ENCODE measurements at regions not wholly inside any gene's neighbourhood (a gene's known extent, or its start where the extent isn't known, plus 50 kb on each side); places are given as distances from the start of the nearest gene placed in this dataset.
"Not testable (repeated sequence)": the region's sequence is repeated elsewhere in the genome, so short reads cannot be mapped to it uniquely, and the experiment has no call there.

DNA sequence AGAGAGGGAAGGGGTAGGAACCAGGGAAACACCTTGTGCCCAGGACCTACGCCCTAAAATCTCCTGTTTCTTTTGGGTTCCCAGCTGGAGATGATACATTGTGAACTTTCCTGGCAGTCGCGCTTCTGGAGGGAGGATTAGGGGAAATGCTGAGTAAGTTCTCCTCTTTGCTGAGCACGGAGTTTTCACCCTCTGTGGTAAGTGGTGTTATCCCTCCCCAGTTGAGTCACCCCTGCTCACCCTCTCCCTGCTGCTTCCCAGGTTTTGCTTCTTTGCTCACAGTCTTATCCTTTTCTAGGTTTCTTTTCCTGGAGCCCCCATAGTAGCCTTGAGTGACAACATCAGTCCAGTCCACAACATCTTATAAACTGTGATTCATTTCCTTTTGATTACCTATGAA, 789.1 kb downstream of the TMEM121 start:
- no peak for DNase-seq (ENCODE audit: low spot score)

- no peak for DNase-seq (ENCODE audit: low spot score)
Observed at GRCh38 chr14:106317593-106317992, 791.2 kb downstream of the TMEM121 start.

DNA sequence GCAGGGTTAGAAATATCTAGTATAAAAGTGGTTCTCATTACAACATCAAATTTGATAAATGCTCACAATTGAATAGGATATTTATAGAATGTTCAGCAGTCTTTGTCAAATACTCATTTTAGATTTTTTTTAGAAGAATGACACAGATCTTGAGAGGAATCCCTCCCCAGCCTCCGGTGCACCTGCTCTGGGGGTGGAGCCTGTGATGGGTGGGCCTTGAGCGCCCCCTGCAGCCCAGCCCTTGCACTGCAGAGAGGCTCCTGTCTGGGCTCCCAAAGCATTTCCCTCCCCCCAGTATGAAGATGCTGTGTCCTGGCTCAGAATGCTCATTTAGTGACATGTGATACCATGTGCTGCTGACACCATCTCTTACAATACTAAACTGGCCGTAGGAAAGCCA, 792.3 kb downstream of the TMEM121 start:
- no peak for DNase-seq (ENCODE audit: low spot score)

DNA sequence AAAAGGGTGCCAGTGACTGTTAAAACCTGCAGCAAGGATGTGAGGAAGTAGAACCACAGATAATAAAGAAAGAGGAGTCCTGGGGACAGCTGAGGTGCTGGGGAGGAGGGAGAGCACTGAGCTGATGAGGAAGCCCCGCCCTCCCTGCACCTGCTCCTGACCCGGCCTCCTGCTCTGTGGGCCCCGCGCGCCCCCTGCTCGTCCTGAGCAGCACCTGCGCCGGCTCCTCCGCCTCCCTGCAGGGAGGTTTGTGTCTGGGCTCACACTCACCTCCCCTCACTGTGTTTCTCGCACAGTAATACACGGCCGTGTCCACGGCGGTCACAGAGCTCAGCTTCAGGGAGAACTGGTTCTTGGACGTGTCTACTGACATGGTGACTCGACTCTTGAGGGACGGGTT, 797.6 kb downstream of the TMEM121 start:
- not testable (repeated sequence) for DNase-seq (ENCODE audit: low spot score)

DNA sequence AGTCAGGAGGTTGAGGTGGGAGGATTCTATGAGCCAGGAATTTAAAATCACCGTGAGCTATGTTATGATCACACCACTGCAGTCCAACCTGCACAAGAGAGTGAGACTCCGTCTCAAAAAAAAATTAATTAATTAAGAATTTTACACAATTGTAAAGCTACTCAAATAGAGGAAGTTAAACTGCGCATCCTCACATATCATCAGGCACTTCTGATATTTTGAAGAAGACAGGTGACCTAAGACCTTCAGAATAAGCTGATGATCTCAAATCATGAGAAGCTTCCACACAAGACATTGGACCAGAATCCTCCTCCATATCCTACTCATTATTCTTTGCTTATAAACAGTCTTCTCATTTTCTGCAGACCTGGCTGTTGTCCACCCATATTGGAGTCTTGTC, 800.9 kb downstream of the TMEM121 start:
- no peak for DNase-seq (ENCODE audit: low spot score)

DNA sequence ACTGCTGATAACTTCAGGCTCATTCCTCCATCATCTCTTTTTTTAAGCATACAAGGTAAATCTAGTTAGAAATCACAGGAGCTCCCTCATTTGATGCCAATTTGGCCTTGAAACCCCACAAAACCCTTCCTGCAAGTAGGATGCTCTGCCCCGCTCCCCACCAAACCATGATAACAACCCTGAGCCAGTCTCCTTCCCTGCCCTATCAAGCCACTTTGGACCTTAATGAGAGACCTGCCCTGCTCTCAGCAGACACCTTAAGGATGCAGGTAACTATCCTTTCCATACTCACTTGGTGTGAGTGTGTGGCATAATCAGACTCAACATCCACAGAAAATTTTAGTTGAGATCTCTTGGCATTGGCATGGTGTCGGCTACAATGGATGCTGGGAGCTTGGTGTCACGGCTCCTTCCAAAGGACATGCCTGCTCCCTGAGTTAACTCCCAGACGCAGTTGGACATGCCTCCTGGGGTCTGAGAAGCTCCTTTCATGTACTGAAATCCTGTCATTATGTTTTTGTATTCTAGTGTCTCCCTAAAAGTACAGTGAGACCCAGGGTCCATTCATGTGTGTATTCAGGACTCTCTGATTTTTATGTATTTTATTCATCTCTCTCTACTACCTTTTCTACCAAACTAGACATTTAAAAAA, 801.4 kb downstream of the TMEM121 start:
- DNase-seq (ENCODE audit: low spot score) = not testable (repeated sequence)

DNA sequence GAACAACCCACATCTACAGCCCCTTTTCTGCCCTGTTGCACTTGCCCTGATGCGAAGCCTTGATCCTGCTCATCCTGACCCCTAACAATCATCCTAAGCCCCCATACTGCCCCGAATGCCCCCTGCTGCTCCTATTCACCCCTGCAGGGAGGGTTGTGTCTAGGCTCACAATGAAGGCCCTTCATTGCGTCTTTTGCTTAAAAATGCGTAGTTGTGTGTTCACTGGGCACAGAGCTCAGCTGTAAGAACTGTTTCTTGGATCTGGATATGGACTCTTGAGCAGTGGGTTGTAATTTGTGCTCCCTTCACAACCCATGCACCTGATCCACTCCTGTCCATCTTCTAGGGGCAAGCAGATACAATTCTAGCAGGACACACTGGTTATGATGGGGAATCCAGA, 802.9 kb downstream of the TMEM121 start:
- not testable (repeated sequence) for DNase-seq (ENCODE audit: low spot score)

DNA sequence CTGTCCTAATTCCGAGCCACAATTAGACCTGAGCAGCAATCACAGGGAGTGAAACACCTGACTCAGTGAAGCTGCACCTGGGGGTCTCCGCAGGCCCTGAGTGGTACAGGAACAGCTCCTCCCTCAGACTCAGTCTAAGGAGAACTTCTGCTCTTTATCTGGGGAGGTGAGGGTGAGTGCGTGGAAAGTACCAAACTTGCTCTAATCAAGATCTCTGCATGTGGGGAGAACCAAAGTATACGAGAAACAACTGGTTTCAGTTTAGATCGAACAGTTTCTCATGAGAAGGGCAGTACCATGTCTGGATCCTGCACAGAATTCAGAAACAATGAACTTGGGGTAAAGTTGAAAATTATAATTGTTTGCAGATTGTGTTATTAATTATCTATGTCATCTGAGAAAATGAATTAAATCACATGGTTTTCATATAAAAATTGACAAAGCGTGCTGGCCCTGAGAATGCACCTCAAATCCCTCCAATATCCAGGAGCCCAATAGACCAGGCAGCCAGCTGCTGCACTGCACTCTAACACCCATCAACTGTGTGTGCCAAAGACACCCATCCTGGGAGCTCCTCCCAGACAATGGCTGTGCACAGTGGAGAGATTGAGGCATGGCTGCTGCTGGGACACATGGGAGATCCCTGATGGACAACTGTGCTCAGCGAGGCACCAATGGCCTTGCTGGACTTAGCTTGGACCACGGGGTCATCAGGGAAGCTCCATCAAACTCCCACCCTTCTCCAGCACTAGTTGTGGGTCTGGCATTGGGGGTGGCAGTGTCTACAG, 803.8 kb downstream of the TMEM121 start:
- not testable (repeated sequence) for DNase-seq (ENCODE audit: low spot score)

DNA sequence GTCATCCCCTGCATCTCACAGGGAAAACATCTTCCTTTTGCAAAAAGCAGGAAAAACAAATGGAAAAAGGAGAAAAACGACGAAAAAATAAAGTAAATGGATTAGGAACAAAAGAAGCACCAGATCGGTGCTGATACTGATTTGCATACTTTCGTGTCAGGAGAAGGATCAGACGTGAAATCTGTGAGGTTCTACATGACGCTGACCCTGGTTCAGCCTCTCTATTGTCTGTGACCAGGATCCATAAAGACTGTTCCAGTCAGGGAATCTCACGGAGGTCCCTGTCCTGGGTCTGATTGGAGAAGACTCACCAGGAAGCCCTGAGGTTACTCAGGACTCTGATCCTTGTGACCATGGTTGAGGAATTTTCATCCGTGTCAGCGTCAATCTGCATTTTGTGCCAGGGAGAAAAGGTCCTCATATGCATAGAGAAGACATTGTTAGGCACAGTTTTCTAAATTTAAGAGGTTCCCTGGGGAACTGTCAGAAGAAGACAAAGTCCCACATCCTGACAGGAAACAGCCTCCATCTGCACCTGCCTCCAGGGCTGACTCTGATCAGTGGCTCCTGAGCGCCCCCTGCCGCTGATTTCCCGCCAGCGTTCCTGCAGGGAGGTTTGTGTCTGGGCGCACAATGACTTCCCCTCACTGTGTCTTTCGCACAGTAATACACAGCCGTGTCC, 808.2 kb downstream of the TMEM121 start:
- not testable (repeated sequence) for DNase-seq (ENCODE audit: low spot score)

DNA sequence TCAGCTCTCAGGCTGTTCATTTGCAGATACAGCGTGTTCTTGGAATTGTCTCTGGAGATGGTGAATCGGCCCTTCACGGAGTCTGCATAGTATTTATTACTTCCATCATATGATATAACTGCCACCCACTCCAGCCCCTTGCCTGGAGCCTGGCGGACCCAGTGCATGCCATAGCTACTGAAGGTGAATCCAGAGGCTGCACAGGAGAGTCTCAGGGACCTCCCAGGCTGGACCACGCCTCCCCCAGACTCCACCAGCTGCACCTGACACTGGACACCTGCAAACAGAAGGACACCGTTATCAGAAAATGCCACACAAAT, 808.7 kb downstream of the TMEM121 start:
- not testable (repeated sequence) for DNase-seq (ENCODE audit: low spot score)

- not testable (repeated sequence) for DNase-seq (ENCODE audit: low spot score)
Observed at GRCh38 chr14:106338775-106339174, 812.4 kb downstream of the TMEM121 start.

DNA sequence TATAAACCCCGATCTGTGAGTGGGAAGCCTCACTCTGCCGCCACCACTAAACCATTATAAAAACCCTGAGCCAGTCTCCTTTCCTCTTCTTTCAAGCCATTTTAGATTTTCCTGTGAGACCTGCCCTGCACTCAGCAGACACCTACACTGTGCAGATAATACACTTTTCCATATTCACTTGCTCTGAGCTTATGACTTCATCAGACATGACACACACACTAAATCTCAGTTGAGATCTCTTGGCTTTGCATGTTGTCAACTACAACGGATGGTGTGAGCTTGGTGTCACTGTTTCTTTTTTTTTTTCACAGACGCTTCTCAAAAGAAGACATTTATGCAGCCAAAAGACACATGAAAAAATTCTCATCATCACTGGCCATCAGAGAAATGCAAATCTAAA, 814.3 kb downstream of the TMEM121 start:
- DNase-seq (ENCODE audit: low spot score) = not testable (repeated sequence)

- DNase-seq (ENCODE audit: low spot score) = not testable (repeated sequence)
Observed at GRCh38 chr14:106341161-106341560, 814.8 kb downstream of the TMEM121 start.

GRCh38 chr14:106343626-106344025, 817.2 kb downstream of the TMEM121 start:
- no peak for DNase-seq (ENCODE audit: low spot score)

- not testable (repeated sequence) for DNase-seq (ENCODE audit: low spot score)
Observed at GRCh38 chr14:106344065-106344614, 817.8 kb downstream of the TMEM121 start.

- DNase-seq (ENCODE audit: low spot score) = not testable (repeated sequence)
Observed at GRCh38 chr14:106344791-106345479, 818.6 kb downstream of the TMEM121 start.

GRCh38 chr14:106346084-106346483, 819.7 kb downstream of the TMEM121 start:
- no peak for DNase-seq (ENCODE audit: low spot score)

DNA sequence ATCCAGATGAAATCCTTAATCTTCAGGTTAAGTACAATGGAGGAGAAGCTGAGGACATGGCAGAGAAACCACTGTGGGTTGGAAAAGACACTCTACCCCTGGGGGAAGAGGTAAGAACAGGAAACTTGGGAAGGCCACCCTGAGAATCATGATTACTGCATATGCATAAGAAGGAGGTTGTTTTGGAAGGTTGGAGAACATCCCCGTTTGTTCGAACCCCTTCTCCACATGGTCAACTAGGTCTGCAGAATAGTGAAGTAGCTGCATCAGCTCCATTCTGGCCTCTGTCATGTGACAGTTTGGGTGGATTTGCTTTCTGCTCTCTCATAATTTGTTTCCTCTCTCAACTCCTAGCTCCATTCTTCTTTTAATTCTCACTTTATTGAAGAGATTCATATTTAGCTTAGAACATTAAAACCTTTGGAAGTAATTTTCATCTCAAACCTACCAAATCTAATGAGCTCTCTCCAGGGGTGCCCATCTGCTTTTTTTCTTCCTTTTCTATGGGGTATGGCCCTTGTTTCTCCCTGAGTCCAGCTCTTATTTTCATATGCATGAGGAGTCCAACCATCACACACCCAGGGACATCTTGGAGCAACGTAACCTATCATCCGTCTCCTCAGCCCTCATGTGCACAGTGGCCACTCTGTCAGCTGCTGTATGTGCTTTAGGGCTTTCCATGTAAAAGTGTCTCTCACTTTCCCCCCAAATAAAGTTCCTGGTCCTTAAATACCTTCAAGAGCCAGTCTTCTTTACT, 820.3 kb downstream of the TMEM121 start:
- no peak for DNase-seq (ENCODE audit: low spot score)

DNA sequence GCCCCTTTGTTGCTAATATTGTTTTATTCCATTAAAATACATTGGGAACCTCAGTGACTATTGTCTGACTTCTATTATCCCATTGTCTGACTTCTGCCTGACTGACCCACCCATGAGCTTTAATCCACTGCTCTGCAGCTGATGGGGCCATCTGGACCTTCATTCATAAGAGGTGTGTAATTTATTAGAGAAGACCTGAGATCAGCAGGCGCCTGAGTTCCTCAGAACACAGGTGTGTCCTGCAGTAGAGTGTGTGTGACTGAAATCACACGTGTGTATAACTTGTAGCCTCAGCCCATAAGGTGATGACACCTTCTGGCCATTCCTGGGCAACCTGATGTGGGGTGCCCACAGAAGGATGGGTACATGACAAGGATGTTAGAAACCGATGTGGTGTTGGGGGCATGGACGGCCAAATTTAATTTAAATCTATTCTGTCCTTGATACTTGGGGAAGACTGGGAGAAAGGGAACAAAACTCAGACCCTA, 821.0 kb downstream of the TMEM121 start:
- no peak for DNase-seq (ENCODE audit: low spot score)

DNA sequence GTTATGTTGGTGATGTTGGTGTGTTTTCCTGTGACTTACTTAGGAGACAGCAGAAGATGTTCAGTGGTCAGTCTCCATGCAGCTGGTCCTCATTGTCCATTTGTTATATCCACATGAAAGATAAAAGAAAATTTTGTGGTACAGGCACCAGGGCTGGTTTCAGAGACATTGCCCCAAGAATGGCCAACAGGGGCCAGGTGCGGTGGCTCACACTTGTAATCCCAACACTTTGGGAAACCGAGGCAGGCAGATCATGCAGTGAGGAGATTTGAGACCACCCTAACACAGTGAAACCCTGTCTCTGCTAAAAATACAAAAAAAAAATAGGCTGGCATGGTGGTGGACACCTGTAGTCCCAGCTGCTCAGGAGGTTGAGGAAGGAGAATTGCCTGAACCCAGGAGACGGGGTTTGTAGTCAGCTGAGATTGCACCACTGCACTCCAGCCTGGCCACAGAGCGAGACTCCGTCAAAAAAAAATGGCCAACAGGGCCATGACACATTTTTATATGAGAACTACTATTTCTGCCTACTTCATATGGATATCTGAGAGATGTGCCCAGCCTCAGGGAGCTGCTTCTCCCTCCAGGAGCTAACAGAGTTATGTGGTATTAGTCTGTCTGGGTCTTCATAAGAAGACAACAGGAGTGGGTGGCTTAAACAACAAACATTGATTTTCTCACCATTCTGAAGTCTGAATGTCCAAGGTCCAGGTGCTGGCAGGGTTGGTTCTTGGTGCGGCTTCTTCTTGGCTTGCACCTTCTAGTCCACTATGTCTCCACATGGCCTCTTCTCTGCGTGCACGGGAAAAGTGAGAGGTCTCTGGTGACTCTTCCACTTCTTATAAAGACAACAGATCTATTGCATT, 821.7 kb downstream of the TMEM121 start:
- DNase-seq (ENCODE audit: low spot score) = no peak
